ENCODE measurements at regions not wholly inside any gene's neighbourhood (a gene's known extent, or its start where the extent isn't known, plus 50 kb on each side); places are given as distances from the start of the nearest gene placed in this dataset.

- Mint-ChIP-seq H3K27me3 (ENCODE audit: low read depth) (no peaks in the 10 kb centered on the region), H3K4me1 (no peaks in the 10 kb centered on the region), H3K4me3 (no peak overlapping the region), H3K9me3 (no peaks in the 10 kb centered on the region), H3K36me3 (ENCODE audit: low read depth) (no peaks in the 10 kb centered on the region), H3K27ac (no peak overlapping the region)
- no peak for TF ChIP-seq CTCF (IDR thresholded peaks at IDR 0.05; ENCODE audit: unreplicated experiment in 3 of 3)
Observed at GRCh38 chr14:82889701-82890100, 1356.0 kb upstream of the SEL1L start.

GRCh38 chr14:82896476-82896875 lies 1362.8 kb upstream of the SEL1L start:
- no peak for TF ChIP-seq CTCF (IDR thresholded peaks at IDR 0.05; ENCODE audit: unreplicated experiment in 3 of 3)
- Mint-ChIP-seq H3K4me1 (no peaks in the 10 kb centered on the region), H3K4me3 (no peak overlapping the region), H3K36me3 (ENCODE audit: low read depth) (no peaks in the 10 kb centered on the region), H3K27me3 (ENCODE audit: low read depth) (no peaks in the 10 kb centered on the region), H3K9me3 (no peaks in the 10 kb centered on the region), H3K27ac (no peak overlapping the region)

GRCh38 chr14:82897469-82898308 lies 1364.0 kb upstream of the SEL1L start:
- H3K27me3 Mint-ChIP-seq (ENCODE audit: low read depth) = no peaks in the 10 kb centered on the region
- no peaks in the 10 kb centered on the region for H3K4me1 Mint-ChIP-seq
- H3K4me3 Mint-ChIP-seq = no peak overlapping the region
- H3K9me3 Mint-ChIP-seq = no peaks in the 10 kb centered on the region
- no peaks in the 10 kb centered on the region for H3K36me3 Mint-ChIP-seq (ENCODE audit: low read depth)
- no peak for TF ChIP-seq CTCF (IDR thresholded peaks at IDR 0.05; ENCODE audit: unreplicated experiment in 3 of 3)
- H3K27ac Mint-ChIP-seq = no peak overlapping the region

- no peaks in the 10 kb centered on the region for H3K4me1 Mint-ChIP-seq
- H3K27ac Mint-ChIP-seq = no peak overlapping the region
- no peak for TF ChIP-seq CTCF (IDR thresholded peaks at IDR 0.05; ENCODE audit: unreplicated experiment in 3 of 3)
- no peaks in the 10 kb centered on the region for H3K36me3 Mint-ChIP-seq (ENCODE audit: low read depth)
- no peak overlapping the region for H3K4me3 Mint-ChIP-seq
- no peaks in the 10 kb centered on the region for H3K27me3 Mint-ChIP-seq (ENCODE audit: low read depth)
- H3K9me3 Mint-ChIP-seq = no peaks in the 10 kb centered on the region
Observed at GRCh38 chr14:82905762-82906161, 1372.1 kb upstream of the SEL1L start.

GRCh38 chr14:82911930-82912329 lies 1378.3 kb upstream of the SEL1L start:
- H3K4me1 Mint-ChIP-seq = no peaks in the 10 kb centered on the region
- TF ChIP-seq CTCF (IDR thresholded peaks at IDR 0.05; ENCODE audit: unreplicated experiment in 3 of 3) = no peak
- no peaks in the 10 kb centered on the region for H3K9me3 Mint-ChIP-seq
- H3K36me3 Mint-ChIP-seq (ENCODE audit: low read depth) = no peaks in the 10 kb centered on the region
- no peak overlapping the region for H3K27ac Mint-ChIP-seq
- H3K27me3 Mint-ChIP-seq (ENCODE audit: low read depth) = no peaks in the 10 kb centered on the region
- H3K4me3 Mint-ChIP-seq = no peak overlapping the region

- no peaks in the 10 kb centered on the region for H3K4me1 Mint-ChIP-seq
- no peak overlapping the region for H3K4me3 Mint-ChIP-seq
- H3K36me3 Mint-ChIP-seq (ENCODE audit: low read depth) = no peaks in the 10 kb centered on the region
- H3K9me3 Mint-ChIP-seq = no peaks in the 10 kb centered on the region
- no peak overlapping the region for H3K27ac Mint-ChIP-seq
- TF ChIP-seq CTCF (IDR thresholded peaks at IDR 0.05; ENCODE audit: unreplicated experiment in 3 of 3) = no peak
- no peaks in the 10 kb centered on the region for H3K27me3 Mint-ChIP-seq (ENCODE audit: low read depth)
Observed at GRCh38 chr14:82913396-82913795, 1379.7 kb upstream of the SEL1L start.
